Activated CD8-positive, alpha-beta T cell treated with anti-CD3 and anti-CD28 coated beads for 36 hours (primary cell): ENCODE measurements at regions not wholly inside any gene's neighbourhood (a gene's known extent, or its start where the extent isn't known, plus 50 kb on each side); places are given as distances from the start of the nearest gene placed in this dataset.

ENCODE experiments used
- ATAC-seq: fragments of 200-7000 bp; cut with Tn5 transposase; one replicate; pipeline ENCODE4 v1.10.0; 2021; ENCODE audit warnings: mild to moderate bottlenecking, moderate library complexity
- CTCF ChIA-PET: fragments of 350-600 bp; sonication (Branson Sonifier 250); formaldehyde crosslinking; loops from one replicate; lab custom pipeline; 2021; ENCODE audit warnings: antibody characterized with exemption; lab: Charles Lee
- POLR2A ChIA-PET: fragments of 350-600 bp; sonication (Branson Sonifier 250); formaldehyde crosslinking; loops from one replicate; lab custom pipeline; 2021; ENCODE audit warnings: antibody characterized with exemption; lab: Charles Lee
- DNase-seq: peaks from one replicate; pipeline ENCODE4 v3.0.0-alpha.2; 2020
- H3K27ac Mint-ChIP-seq: one replicate; pipeline ENCODE4 v1.8.0; 2021; ENCODE audit warnings: mild to moderate bottlenecking, mixed read lengths
- H3K27me3 Mint-ChIP-seq: one replicate; pipeline ENCODE4 v1.8.0; 2021; ENCODE audit warnings: mixed read lengths
- H3K36me3 Mint-ChIP-seq: one replicate; pipeline ENCODE4 v1.8.0; 2021; ENCODE audit warnings: low read depth, mixed read lengths
- H3K4me1 Mint-ChIP-seq: one replicate; pipeline ENCODE4 v1.8.0; 2021; ENCODE audit warnings: low read depth, mixed read lengths
- H3K4me3 Mint-ChIP-seq: one replicate; pipeline ENCODE4 v1.8.0; 2021; ENCODE audit warnings: mild to moderate bottlenecking, moderate library complexity, mixed read lengths
- H3K9me3 Mint-ChIP-seq: one replicate; pipeline ENCODE4 v1.8.0; 2021; ENCODE audit warnings: mixed read lengths
- intact Hi-C: fragments of 100-400 bp; cut with micrococcal nuclease; formaldehyde crosslinking; loops from one replicate; pipeline ENCODE4 v1.10.0; 2022
- TF ChIP-seq, protein P1 (sequence below): fragments of 200-600 bp; IDR thresholded peaks from one replicate; pipeline ENCODE4 v1.8.0; 2022; ENCODE audit warnings: antibody characterized with exemption, mild to moderate bottlenecking

DNA sequence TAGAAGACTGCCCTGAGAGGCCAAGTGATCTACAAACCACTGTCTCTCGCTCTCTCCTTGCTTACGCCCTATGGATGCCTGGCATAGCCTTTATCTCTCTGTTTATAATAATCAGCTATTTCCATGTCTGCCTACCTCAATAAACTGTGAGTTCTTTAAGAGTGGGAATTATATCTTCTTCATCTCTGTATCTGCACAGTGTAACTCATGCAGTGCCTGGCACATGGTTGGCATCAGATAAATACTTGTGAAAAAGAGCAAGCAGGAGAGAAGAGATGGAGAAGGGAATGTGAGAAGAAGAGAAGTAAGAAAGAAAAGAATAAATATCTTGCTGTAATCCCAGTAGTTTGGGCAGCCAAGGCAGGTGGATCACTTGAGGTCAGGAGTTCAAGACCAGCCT is 94.6 kb upstream of the TNPO1 start:
- H3K4me3 Mint-ChIP-seq = no peak overlapping the region

DNA sequence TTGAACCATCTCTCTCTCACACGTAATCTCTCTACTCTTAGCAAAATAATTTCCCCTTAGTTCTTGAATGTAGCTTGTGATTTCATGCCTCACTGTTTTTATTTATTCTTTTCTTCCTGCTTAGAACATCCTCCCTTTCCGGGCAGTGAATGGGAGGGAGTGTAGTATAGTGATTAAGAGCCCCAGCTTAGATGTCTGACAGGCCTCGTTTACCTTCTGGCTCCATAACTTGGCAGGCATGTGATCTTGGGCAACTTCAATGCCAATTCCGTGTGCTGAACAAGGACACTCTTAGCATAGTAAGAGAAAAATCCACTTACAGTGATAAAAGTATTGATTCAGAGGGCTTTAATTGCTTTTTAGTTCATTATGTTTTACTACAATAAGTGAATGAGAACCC is 96.3 kb upstream of the TNPO1 start:
- ATAC-seq (no peak), DNase-seq (no peak)
- H3K27ac Mint-ChIP-seq = no peak overlapping the region
- no peaks in the 10 kb centered on the region for H3K36me3 Mint-ChIP-seq
- H3K4me1 Mint-ChIP-seq = no peaks in the 10 kb centered on the region
- TF ChIP-seq, protein P1, sequence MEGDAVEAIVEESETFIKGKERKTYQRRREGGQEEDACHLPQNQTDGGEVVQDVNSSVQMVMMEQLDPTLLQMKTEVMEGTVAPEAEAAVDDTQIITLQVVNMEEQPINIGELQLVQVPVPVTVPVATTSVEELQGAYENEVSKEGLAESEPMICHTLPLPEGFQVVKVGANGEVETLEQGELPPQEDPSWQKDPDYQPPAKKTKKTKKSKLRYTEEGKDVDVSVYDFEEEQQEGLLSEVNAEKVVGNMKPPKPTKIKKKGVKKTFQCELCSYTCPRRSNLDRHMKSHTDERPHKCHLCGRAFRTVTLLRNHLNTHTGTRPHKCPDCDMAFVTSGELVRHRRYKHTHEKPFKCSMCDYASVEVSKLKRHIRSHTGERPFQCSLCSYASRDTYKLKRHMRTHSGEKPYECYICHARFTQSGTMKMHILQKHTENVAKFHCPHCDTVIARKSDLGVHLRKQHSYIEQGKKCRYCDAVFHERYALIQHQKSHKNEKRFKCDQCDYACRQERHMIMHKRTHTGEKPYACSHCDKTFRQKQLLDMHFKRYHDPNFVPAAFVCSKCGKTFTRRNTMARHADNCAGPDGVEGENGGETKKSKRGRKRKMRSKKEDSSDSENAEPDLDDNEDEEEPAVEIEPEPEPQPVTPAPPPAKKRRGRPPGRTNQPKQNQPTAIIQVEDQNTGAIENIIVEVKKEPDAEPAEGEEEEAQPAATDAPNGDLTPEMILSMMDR = no peak
- ChIA-PET CTCF (no interaction called here), POLR2A (no interaction called here)
- H3K27me3 Mint-ChIP-seq = peaks cover 3% of the 10 kb centered on the region
- intact Hi-C loops = no loop called here
- H3K9me3 Mint-ChIP-seq = no peaks in the 10 kb centered on the region
- no peak overlapping the region for H3K4me3 Mint-ChIP-seq

More for the DNA sequence above, 94.6 kb upstream of the TNPO1 start:
- intact Hi-C loops = no loop called here
- TF ChIP-seq, protein P1 = no peak
- H3K27me3 Mint-ChIP-seq = peaks cover 5% of the 10 kb centered on the region
- no peak for DNase-seq
- no peak overlapping the region for H3K27ac Mint-ChIP-seq
- ChIA-PET CTCF (no interaction called here), POLR2A (no interaction called here)
- no peaks in the 10 kb centered on the region for H3K4me1 Mint-ChIP-seq
- H3K36me3 Mint-ChIP-seq = no peaks in the 10 kb centered on the region
- H3K9me3 Mint-ChIP-seq = no peaks in the 10 kb centered on the region
- no peak for ATAC-seq

DNA sequence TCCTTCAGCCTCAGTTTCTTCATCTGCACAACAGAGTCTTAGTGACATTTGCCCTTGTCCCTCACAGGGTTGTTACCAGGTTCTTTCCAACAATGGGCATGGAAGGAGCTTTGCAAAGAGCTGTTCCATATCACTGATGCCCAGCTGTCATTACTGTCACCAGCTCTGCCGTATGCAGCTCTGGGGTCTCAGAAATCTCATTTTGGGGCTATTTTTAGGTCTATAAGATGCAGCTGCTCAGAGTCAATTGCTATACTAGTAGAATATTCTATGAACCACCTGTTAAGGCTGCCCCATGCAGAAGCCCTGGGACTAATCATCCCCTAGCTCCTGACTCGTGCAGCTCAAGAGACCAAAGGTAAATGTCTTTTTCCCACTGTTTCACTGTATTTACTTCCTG is 105.1 kb upstream of the TNPO1 start:
- TF ChIP-seq, protein P1 = no peak
- CTCF ChIA-PET = no interaction called here
- Mint-ChIP-seq H3K27ac (no peak overlapping the region), H3K9me3 (no peaks in the 10 kb centered on the region), H3K36me3 (no peaks in the 10 kb centered on the region), H3K27me3 (peaks cover 12% of the 10 kb centered on the region), H3K4me1 (no peaks in the 10 kb centered on the region), H3K4me3 (no peak overlapping the region)
- ATAC-seq (no peak), DNase-seq (no peak)
- POLR2A ChIA-PET = no interaction called here
- intact Hi-C loops = no loop called here

DNA sequence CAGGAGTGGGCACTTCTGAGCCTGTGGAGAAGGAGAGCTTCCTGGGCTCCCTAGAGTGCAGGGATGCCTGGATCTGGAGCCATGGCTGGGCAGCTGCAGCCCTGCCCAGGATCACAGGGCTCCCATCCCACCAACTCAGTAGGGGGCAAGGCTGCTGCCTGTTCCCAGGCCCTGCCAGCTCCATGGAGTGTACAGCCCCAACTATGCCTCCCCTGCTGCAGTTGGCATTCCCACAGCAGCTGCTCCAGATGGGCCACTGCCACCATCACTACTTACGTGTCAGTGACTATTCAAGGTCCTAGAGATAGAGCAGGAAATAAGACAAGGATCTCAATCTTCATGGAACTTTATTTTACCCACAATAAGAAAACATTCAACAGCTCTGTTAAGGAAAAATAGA is 107.1 kb upstream of the TNPO1 start:
- CTCF ChIA-PET = no interaction called here
- Mint-ChIP-seq H3K27ac (no peak overlapping the region), H3K27me3 (peaks cover 13% of the 10 kb centered on the region), H3K9me3 (no peaks in the 10 kb centered on the region), H3K4me1 (no peaks in the 10 kb centered on the region), H3K4me3 (no peak overlapping the region), H3K36me3 (no peaks in the 10 kb centered on the region)
- intact Hi-C loops = no loop called here
- TF ChIP-seq, protein P1 = no peak
- no peak for DNase-seq
- POLR2A ChIA-PET = no interaction called here
- ATAC-seq = no peak

DNA sequence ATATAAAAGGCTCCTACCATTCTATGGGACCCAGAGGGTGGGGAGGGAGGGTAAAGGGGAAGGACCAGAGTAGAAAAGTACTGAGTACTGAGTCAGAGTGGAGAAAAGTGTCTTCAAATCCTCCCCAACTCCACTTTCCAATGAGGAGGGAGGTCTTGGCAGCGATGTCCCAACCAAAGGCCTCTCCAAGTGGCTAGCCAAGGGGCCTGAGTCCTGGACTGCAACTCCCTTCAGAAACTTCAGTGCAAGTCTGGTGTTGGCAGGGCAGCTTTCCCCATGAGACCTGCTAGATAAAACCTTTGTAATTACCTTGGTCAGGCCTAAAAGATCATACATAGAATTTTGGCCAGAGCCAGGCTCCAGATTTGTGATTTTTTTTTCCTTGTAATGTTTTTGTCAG is 111.3 kb upstream of the TNPO1 start:
- Mint-ChIP-seq H3K4me3 (no peak overlapping the region), H3K4me1 (no peaks in the 10 kb centered on the region), H3K27ac (no peak overlapping the region), H3K36me3 (no peaks in the 10 kb centered on the region), H3K27me3 (peaks cover 16% of the 10 kb centered on the region), H3K9me3 (peaks cover 1% of the 10 kb centered on the region)
- ATAC-seq (no peak), DNase-seq (no peak)
- TF ChIP-seq, protein P1 = no peak
- ChIA-PET POLR2A (no interaction called here), CTCF (no interaction called here)
- intact Hi-C loops = no loop called here
